UCSD-AML1 (cell line): ENCODE measurements at regions not wholly inside any gene's neighbourhood (a gene's known extent, or its start where the extent isn't known, plus 50 kb on each side); places are given as distances from the start of the nearest gene placed in this dataset.

Experiments used
- DNase-seq: peaks from one replicate; lab custom pipeline; 2025; ENCODE audit not compliant: unreplicated experiment; lab: John Stamatoyannopoulos, UW

DNA sequence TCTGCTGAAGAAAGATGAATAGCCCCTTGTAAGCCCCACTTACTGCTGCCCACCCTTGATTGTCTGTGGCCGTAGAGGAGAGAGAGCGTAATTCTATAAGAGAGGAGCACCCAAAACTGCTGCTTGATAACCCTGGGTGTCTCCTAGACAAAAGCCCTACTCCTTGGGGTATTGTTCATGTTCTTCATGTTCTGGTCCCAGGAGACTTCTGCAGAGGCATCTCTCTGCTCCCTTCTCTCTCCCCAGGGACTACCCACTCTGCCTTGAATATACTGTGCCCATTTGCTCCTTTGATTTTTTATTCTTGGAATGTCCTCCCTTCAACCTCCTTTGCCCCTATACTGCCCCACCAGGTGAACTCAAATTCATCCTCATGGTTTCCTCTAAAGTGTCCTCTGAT lies 417.8 kb upstream of the CADM1 start:
- DNase-seq = no peak

DNA sequence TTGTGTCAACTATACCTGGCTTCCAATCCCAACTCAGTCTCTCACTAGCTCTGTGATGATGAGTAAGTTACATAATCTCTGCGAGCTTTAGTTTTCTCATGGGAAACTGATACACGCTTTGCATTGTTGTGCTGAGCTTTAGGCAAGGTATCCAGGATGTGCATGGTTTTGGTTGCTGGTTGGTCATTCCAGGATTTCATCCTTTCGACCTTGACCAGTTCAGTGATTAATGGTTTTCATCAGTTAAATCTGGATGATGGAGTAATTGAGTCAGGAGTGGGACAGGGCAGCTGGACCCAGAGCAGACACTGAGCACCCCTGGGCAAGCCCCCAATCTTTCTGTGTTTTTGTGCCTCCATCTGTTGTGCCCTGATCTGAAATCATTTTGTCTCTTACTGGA lies 417.3 kb upstream of the CADM1 start:
- no peak for DNase-seq

DNA sequence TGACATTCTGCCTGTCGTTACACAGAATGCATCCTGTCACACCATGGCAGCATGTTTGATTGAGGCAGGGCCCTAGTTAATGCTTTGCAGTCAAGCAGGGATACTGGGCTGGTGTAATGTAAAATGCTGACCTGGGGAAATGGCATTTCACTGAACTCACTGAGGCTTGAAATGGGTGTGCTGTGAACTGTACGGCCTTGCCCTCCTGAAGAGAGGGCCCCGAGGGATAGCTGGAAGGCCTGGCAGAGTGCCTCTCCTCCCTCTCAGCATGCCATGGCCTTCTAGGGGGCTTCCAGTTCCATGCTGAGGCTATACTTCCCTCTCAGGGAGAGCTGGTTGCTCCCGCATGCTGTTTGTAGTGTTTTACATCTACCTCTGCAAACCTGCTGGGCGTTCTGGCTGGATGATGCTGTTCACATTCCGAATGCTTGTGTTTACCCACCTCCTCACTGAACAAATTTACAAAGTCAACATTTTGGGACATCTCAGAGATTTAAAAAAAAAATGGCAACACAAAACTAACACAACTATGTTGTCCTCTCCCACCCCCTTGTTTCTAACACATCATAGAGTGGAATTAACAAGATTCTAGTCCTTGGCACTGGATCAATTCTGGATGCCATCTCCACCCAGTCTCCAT lies 416.7 kb upstream of the CADM1 start:
- no peak for DNase-seq

- DNase-seq = no peak
These were observed 415.9 kb upstream of the CADM1 start for GRCh38 chr11:115920092-115920461.

DNA sequence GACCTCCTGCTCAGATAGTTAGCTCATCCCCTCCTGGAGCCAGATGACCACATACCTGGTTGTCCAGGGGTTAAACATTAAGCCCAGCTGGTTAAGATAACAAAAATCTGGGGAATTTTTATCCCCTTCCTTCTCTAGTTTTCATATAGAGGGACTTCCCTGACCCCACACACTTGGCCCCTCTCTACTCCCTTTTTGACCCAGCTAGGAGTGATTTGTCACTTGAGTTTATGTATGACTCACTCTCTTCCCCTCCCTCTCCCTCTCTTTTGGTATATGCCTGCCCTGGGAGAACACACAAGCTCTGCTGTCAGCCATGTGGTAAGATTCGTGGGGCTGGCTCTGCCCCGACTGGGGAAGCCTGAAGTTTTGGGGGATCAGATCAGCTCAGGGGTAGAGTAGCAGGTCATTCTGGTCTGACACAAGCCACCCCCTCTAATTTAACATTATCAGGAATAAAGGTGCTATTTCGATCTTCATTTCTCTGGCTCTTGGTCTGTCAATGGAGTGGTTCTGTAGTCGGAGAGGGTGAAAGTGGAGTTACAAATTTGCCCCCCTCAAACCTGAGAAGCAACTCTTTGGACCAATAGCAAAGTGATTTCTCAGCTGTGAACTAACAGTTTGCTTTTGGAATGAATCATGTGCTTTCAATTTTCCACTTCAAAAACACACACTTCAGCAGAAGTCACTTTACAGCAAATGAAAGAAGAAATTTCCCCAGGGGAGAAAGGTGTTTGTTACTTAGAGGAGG lies 415.3 kb upstream of the CADM1 start:
- no peak for DNase-seq

GRCh38 chr11:115918576-115918975 lies 414.4 kb upstream of the CADM1 start:
- no peak for DNase-seq

- no peak for DNase-seq
These were observed 412.4 kb upstream of the CADM1 start for GRCh38 chr11:115916608-115917007.

DNA sequence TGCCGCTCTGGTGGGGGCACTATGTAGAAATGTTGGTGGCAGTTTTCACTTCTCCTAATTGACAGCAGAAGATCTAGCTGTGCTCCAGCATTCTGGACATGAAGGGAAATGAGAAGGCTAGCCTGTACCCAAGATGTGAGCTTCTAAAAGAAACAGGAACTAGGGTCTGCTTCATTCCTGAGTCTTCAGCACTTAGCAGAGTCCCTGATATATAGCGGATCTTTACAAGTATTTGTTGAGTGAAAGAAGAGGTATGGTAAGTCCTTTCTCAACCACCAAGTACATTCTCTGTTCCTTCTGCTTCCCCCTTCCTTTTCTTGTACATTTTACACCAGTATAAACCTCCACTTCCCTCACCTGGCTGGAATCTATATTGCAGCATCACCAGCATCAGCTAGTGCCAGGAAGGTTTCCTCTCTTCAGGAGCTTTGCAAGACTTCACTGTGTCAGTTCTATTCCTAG lies 408.3 kb upstream of the CADM1 start:
- DNase-seq = no peak

GRCh38 chr11:115911613-115912346 lies 407.6 kb upstream of the CADM1 start:
- DNase-seq = no peak

GRCh38 chr11:115910379-115910778 lies 406.2 kb upstream of the CADM1 start:
- no peak for DNase-seq

- no peak for DNase-seq
These were observed 402.0 kb upstream of the CADM1 start for GRCh38 chr11:115906171-115906570.

DNA sequence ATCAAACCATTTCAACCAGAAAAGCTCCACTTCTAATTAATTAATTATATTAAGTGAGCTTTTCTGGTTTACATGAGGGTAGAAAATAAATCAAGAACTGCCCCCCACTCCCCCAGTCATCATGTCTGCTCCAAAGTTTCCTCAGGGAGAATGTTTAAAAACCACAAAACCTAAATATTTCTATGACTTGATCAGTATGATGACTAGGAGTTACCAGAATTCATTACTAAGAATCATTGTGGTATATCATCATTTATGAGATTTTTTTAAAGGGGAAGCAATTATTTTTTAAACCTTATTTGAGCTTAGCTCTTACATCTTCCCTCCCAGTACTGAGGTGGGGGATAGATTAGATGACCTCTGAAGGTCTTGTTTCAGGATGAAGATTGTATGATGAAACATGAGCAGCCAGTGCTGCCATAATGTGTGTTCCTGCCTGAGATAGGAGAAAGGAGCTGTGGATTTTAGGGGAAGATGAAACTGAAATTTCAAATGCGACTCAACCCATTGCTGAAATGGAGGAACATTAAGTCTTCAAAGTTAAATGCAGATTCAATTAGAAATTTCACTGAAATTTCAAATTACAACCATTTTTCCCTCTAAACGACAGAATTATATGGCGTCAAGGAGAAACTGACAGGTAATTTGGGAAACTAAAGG lies 401.3 kb upstream of the CADM1 start:
- no peak for DNase-seq

GRCh38 chr11:115903179-115903578 lies 399.0 kb upstream of the CADM1 start:
- no peak for DNase-seq

DNA sequence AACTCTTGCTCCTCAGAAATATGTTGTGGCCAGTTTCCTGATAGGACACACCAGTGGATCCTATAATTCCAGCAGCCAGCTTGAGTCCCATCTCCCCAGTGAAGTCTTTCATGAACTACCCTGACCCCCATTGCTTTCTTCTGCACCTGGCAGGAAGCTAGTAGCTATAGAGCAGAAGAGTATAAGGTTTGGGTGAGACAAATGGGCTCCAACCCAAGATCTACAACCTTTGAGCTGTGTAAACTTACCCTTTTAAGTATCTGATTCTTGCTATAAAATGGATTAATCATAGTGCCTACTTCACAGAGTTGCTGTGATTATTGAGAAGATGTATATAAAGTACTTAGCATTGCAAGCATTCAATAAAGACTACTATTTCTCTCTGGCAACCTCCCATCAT lies 396.9 kb upstream of the CADM1 start:
- DNase-seq = no peak

DNA sequence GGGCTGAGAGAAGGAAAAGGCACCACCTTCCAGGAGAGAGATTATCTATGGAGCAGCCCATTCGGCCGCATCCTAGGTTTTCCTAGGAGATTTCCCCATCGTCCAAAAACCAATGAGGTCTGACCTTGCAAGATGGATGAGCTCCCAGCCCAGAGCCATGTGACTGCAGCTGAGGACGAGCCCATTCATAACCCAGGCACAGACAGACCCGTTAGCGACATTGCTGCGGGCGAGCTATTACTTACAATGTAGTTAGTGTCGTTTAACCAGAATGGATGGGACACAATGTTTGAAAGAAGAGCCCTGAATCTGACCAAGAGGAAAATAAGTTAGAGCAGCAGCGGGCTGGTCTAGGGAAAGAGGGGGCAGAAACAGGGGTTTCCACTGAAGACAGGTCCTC lies 395.9 kb upstream of the CADM1 start:
- DNase-seq = no peak

DNA sequence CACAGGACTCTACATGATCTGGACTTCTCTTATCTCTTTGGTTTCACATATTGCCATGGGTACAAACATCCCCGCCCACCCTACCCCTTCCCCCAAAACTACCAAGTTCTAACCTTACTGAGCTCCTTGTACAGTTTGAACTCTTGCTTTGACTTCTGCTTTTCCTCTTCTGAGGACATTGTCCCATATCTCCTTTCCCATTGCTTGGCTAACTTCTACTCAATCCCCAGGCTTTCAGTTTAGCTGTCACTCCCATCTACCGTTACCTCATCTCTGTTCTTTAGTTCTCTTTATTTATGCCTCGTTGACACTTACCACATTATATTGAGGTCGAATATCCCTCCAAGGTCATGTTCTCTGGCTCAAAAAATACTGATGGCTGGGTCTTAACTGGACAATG lies 393.5 kb upstream of the CADM1 start:
- DNase-seq = no peak

GRCh38 chr11:115896084-115896483 lies 391.9 kb upstream of the CADM1 start:
- no peak for DNase-seq

- no peak for DNase-seq
These were observed 391.4 kb upstream of the CADM1 start for GRCh38 chr11:115895594-115895993.

GRCh38 chr11:115894176-115894575 lies 390.0 kb upstream of the CADM1 start:
- no peak for DNase-seq

DNA sequence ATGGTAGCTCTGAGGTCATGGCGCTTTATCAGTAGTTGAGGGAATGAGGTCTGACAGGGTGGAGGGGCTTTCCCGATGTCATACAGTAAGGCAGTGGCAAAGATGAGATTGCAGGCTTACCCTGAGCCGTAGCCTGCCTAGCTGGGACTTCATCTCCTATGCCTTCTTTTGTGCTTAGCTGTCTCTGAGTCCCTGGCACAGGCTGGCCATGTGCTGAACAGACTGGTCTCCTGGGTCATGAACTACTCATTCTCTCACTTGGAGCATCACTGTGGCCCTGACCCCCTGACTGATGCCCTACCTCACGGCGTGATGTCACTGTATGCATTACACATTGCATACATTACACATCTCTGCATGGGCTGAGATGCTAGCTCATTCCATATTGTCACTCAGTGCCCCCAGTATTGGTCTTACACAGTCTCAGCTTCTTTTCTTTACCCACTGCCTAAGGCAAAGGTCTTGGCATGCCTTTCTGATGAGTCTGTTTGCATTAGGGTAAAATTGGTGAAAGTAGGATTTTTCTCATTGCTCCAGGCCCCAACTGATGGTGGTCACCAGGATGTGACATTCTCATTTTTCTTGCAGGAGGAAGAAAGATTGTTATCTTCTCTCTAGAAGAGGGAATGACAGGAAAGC lies 389.4 kb upstream of the CADM1 start:
- no peak for DNase-seq

GRCh38 chr11:115892016-115892415 lies 387.8 kb upstream of the CADM1 start:
- no peak for DNase-seq
